Nephron (organoid): ENCODE measurements at regions not wholly inside any gene's neighbourhood (a gene's known extent, or its start where the extent isn't known, plus 50 kb on each side); places are given as distances from the start of the nearest gene placed in this dataset.
"Not testable (repeated sequence)": the region's sequence is repeated elsewhere in the genome, so short reads cannot be mapped to it uniquely, and the experiment has no call there.

Experiments
- H3K27ac Mint-ChIP-seq, 3 experiments: 2 replicates each; pipeline ENCODE4 v1.8.0; 2020; ENCODE audit warnings: mixed read lengths in 3 of 3, mild to moderate bottlenecking in 2 of 3, moderate library complexity in 1 of 3
- H3K27me3 Mint-ChIP-seq: 2 replicates; pipeline ENCODE4 v1.8.0; 2021; ENCODE audit warnings: low read depth, mild to moderate bottlenecking, moderate library complexity, mixed read lengths
- H3K36me3 Mint-ChIP-seq: 2 replicates; pipeline ENCODE4 v1.8.0; 2020; ENCODE audit warnings: low read depth, mixed read lengths
- H3K4me1 Mint-ChIP-seq: 2 replicates; pipeline ENCODE4 v1.8.0; 2020; ENCODE audit warnings: mixed read lengths
- H3K4me3 Mint-ChIP-seq, 3 experiments: 2 replicates each; pipeline ENCODE4 v1.8.0; 2020; ENCODE audit warnings: mild to moderate bottlenecking in 3 of 3, mixed read lengths in 3 of 3, moderate library complexity in 2 of 3
- H3K9me3 Mint-ChIP-seq: 2 replicates; pipeline ENCODE4 v1.8.0; 2020; ENCODE audit warnings: mixed read lengths

DNA sequence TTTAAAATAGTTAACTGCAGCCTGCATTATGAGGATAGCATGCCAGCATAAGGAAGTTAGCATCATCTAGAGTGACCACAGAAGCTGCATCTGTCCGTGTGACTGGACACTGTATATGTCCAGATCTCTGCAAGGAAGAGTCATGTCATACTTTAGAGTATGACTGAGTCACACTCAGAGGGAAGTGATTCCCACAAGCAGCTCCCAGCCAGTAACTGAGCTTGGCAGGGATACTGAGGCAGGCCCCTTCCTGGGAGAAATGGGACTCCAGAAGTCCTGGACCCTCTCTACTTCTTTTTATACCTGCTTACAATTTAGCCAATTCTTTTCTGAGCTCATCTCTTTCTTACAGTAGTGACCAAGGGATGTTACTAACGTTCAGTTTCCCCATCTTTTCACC lies 2975.9 kb downstream of the RPIA start:
- not testable (repeated sequence) for H3K4me3 Mint-ChIP-seq, H3K27me3 Mint-ChIP-seq, H3K4me1 Mint-ChIP-seq, H3K27ac Mint-ChIP-seq, H3K36me3 Mint-ChIP-seq, H3K9me3 Mint-ChIP-seq

DNA sequence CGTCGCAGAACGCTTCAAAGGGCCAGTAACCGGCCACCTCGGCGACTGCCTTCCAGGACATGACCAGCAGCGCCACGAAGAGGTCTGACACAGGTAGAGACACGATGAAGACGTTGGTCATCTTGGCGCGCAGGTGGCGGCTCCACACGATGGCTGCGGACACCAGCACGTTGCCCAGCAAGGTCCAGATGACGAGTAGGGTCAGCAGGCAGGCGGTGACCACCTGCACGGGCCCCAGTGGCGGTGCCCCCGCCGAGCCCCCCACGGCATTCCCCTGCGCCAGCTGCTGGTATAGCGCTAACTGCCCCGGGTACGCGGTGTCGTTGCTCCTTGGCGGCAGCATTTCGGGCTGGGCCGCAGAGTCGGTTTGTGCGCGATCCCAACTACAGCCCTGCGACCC lies 2994.1 kb downstream of the RPIA start:
- not testable (repeated sequence) for H3K27ac Mint-ChIP-seq, H3K27me3 Mint-ChIP-seq, H3K4me3 Mint-ChIP-seq, H3K4me1 Mint-ChIP-seq, H3K9me3 Mint-ChIP-seq, H3K36me3 Mint-ChIP-seq

DNA sequence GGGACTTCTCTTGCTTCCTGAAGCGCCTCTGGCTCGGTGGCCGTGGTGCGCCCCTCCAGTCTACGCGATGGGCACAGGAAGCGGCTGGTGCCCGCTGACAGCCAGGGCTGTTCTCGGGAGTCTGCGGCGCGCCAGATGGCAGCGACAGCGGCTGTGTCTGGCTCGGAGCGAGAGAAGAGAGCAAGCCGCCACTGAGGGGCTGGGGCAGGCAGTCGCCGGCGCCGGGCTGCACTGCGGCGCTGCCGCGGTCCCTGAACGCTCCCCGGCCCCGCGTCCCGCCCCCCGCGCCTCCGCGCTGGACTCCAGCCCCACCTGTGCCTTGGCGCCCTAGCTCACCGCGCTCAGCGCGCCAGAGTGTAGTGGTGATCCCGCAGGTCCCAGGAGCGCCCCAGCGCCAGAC lies 2994.6 kb downstream of the RPIA start:
- H3K4me3 Mint-ChIP-seq, H3K36me3 Mint-ChIP-seq, H3K27ac Mint-ChIP-seq, H3K9me3 Mint-ChIP-seq, H3K27me3 Mint-ChIP-seq, H3K4me1 Mint-ChIP-seq: not testable (repeated sequence)
